BLaER1 (cell line): ENCODE measurements at regions not wholly inside any gene's neighbourhood (a gene's known extent, or its start where the extent isn't known, plus 50 kb on each side); places are given as distances from the start of the nearest gene placed in this dataset.

Experiments used
- H3K27ac ChIP-seq: shearing (Covaris generic); formaldehyde crosslinking; 2 replicates; pipeline ENCODE4 v1.8.1; 2022
- H3K27me3 ChIP-seq: shearing (Covaris generic); formaldehyde crosslinking; 2 replicates; pipeline ENCODE4 v1.8.1; 2022
- H3K36me3 ChIP-seq: shearing (Covaris generic); formaldehyde crosslinking; 2 replicates; pipeline ENCODE4 v1.8.1; 2022
- H3K4me1 ChIP-seq: shearing (Covaris generic); formaldehyde crosslinking; 2 replicates; pipeline ENCODE4 v1.8.1; 2022
- H3K4me2 ChIP-seq: shearing (Covaris generic); formaldehyde crosslinking; 2 replicates; pipeline ENCODE4 v1.8.1; 2022
- H3K4me3 ChIP-seq: shearing (Covaris generic); formaldehyde crosslinking; 2 replicates; pipeline ENCODE4 v1.8.1; 2022
- H3K9ac ChIP-seq: shearing (Covaris generic); formaldehyde crosslinking; 2 replicates; pipeline ENCODE4 v1.8.1; 2022
- H3K9me3 ChIP-seq: shearing (Covaris generic); formaldehyde crosslinking; 2 replicates; pipeline ENCODE4 v1.8.1; 2022
- H4K20me1 ChIP-seq: shearing (Covaris generic); formaldehyde crosslinking; 2 replicates; pipeline ENCODE4 v1.8.1; 2022
- Cebpa-rat ChIP-seq: shearing (Covaris generic); IDR thresholded peaks from 2 replicates; pipeline ENCODE4 v1.8.1; 2022

DNA sequence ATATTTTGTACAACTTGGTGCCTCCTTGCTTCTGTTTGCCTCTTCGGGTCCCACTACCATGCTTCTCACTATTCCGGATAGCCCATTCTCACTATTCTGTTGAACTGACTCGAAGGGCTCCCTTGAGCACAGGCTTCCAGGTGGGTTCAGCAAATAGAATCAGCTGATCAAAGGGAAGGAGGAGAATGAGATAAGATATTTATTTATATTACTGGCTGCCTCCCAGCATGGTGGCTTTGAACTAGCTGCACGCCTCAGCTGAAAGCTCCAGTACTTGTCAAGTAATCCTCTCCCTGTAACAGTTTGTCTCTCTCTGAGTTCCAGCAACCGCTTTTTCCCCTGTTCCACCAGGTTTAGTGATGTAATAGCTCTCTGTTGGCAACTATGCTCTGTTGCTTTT is 187.8 kb upstream of the HNRNPA3 start:
- H3K4me1 ChIP-seq, result no peaks in the 10 kb centered on the region
- no peak overlapping the region for H3K9ac ChIP-seq
- H3K9me3 ChIP-seq, result no peaks in the 10 kb centered on the region
- H3K27ac ChIP-seq, result no peak overlapping the region
- no peaks in the 10 kb centered on the region for H4K20me1 ChIP-seq
- H3K27me3 ChIP-seq, result no peaks in the 10 kb centered on the region
- no peak for TF ChIP-seq Cebpa-rat
- no peaks in the 10 kb centered on the region for H3K36me3 ChIP-seq
- no peak overlapping the region for H3K4me3 ChIP-seq
- no peak overlapping the region for H3K4me2 ChIP-seq

DNA sequence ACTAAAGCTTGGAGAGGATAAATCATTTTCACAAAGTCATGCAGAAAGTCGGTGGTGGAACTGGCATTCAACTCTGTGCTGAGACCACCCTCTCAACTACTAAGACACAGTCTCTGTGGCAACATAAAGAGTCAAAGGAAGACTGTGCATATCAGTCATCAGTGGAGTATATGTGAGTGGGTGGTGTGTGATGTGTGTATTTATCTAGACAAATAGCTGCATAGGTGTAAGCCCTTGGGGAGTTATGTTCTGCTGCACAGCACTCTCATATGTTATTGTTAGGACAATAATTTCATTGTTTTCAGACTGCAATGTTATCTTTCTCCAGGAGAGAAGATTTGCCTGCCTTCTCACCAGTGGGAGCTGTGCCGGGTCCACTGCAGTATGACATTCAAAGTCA is 186.3 kb upstream of the HNRNPA3 start:
- H4K20me1 ChIP-seq, result no peaks in the 10 kb centered on the region
- no peaks in the 10 kb centered on the region for H3K27me3 ChIP-seq
- no peaks in the 10 kb centered on the region for H3K9me3 ChIP-seq
- no peak overlapping the region for H3K4me3 ChIP-seq
- no peak overlapping the region for H3K27ac ChIP-seq
- no peak for TF ChIP-seq Cebpa-rat
- no peak overlapping the region for H3K4me2 ChIP-seq
- H3K36me3 ChIP-seq, result no peaks in the 10 kb centered on the region
- H3K9ac ChIP-seq, result no peak overlapping the region
- H3K4me1 ChIP-seq, result no peaks in the 10 kb centered on the region

DNA sequence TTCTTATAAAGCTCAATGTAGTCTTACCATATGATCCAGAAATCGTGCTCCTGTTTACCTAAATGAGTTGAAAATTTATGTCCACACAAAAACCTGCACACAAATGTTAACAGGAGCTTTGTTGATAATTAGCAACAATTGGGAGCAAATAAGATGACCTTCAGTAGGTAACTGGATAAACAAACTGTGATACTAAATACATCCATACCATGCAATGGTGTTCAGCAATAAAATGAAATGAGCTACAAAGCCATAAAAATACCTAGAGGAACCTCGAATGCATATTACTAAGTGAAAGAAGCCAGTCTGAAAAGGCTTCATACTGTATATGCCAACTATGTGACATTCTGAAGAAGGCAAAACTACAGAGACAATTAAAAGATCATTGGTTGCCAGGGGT is 185.6 kb upstream of the HNRNPA3 start:
- H3K4me1 ChIP-seq, result no peaks in the 10 kb centered on the region
- no peak for TF ChIP-seq Cebpa-rat
- no peaks in the 10 kb centered on the region for H4K20me1 ChIP-seq
- H3K27me3 ChIP-seq, result no peaks in the 10 kb centered on the region
- no peak overlapping the region for H3K27ac ChIP-seq
- H3K36me3 ChIP-seq, result no peaks in the 10 kb centered on the region
- H3K4me3 ChIP-seq, result no peak overlapping the region
- H3K4me2 ChIP-seq, result no peak overlapping the region
- no peaks in the 10 kb centered on the region for H3K9me3 ChIP-seq
- H3K9ac ChIP-seq, result no peak overlapping the region

DNA sequence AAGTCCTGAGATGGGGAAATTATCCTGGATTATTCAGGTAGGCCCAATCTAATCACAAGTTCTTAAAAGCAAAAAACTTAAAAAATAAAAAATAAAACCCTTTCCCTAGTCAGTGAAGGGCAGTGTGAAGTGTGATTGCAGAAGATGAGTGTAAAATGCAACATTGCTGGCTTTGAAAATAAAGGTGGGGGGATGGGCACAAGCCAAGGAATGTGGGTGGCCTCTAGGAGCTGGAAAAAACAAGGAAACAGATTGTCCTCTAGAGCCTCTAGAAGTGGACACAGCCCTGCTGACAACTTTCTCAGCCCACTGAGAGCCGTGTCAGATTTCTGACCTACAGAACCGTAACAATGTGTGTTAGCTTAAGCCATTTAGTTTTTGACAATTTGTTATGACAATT is 184.3 kb upstream of the HNRNPA3 start:
- H3K9me3 ChIP-seq, result no peaks in the 10 kb centered on the region
- no peaks in the 10 kb centered on the region for H4K20me1 ChIP-seq
- no peak overlapping the region for H3K9ac ChIP-seq
- H3K4me3 ChIP-seq, result no peak overlapping the region
- H3K27me3 ChIP-seq, result no peaks in the 10 kb centered on the region
- H3K4me1 ChIP-seq, result no peaks in the 10 kb centered on the region
- H3K36me3 ChIP-seq, result no peaks in the 10 kb centered on the region
- no peak for TF ChIP-seq Cebpa-rat
- no peak overlapping the region for H3K27ac ChIP-seq
- no peak overlapping the region for H3K4me2 ChIP-seq

DNA sequence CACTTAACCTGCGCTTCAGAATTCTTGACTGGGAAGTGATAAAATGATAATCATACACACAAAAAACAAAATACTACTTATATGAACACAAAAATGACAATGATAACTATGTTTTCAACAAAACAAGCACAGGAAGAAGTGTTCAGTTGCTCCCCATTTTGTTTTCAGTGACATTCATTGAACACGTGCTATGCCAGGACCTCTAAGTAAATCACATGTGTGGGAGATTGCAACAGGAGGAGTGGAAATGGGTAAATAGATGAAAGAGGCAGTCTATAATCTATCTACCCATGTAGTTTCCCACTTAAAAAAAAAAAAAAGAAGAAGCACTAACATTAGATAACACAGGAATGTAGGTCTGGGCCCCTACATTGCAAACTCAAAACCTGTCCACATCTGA is 183.5 kb upstream of the HNRNPA3 start:
- Histone ChIP-seq H3K4me1 (no peaks in the 10 kb centered on the region), H3K36me3 (no peaks in the 10 kb centered on the region), H4K20me1 (no peaks in the 10 kb centered on the region), H3K9me3 (no peaks in the 10 kb centered on the region), H3K27ac (no peak overlapping the region), H3K27me3 (no peaks in the 10 kb centered on the region), H3K4me2 (no peak overlapping the region), H3K4me3 (no peak overlapping the region), H3K9ac (no peak overlapping the region)
- no peak for TF ChIP-seq Cebpa-rat

DNA sequence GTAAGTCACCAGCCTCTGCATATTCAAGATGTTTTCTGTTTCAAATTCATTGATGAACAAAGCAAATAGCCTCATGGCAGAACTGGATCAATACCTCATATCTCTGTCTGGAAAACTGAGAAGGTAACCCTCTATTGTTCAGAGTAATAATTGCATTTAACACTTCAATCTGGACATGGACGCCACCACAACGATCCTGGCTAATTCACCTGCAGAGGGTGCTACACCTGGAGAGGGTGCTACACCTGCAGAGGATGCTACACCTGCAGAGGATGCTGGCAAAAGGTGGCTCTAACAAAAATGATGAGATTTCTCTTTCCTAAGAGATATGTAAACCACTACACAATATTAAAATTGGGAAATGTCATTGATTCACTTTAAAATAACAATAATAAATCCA is 183.1 kb upstream of the HNRNPA3 start:
- no peaks in the 10 kb centered on the region for H3K4me1 ChIP-seq
- no peak overlapping the region for H3K27ac ChIP-seq
- H3K36me3 ChIP-seq, result no peaks in the 10 kb centered on the region
- no peak overlapping the region for H3K4me3 ChIP-seq
- H3K9me3 ChIP-seq, result no peaks in the 10 kb centered on the region
- H3K27me3 ChIP-seq, result no peaks in the 10 kb centered on the region
- no peak overlapping the region for H3K4me2 ChIP-seq
- no peaks in the 10 kb centered on the region for H4K20me1 ChIP-seq
- H3K9ac ChIP-seq, result no peak overlapping the region
- no peak for TF ChIP-seq Cebpa-rat

DNA sequence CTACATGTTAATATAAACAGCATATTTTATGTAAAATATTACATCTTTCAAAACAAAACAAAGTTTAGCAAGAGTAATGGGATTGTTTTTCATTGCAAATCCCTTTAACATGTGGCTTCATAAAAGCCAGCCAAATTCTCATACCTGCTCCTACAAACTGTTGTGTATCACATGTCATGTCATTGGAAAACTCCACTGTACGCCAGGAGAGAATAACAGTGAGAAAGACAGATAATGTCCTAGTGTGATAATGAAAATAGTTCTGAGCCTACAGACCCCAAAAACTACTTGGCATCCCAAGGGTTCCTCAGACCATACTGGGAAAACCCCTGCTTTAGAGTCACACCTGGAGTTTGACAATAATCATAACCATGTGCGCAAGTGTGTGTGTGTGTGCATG is 182.7 kb upstream of the HNRNPA3 start:
- H4K20me1 ChIP-seq, result no peaks in the 10 kb centered on the region
- no peak for TF ChIP-seq Cebpa-rat
- H3K4me2 ChIP-seq, result no peak overlapping the region

DNA sequence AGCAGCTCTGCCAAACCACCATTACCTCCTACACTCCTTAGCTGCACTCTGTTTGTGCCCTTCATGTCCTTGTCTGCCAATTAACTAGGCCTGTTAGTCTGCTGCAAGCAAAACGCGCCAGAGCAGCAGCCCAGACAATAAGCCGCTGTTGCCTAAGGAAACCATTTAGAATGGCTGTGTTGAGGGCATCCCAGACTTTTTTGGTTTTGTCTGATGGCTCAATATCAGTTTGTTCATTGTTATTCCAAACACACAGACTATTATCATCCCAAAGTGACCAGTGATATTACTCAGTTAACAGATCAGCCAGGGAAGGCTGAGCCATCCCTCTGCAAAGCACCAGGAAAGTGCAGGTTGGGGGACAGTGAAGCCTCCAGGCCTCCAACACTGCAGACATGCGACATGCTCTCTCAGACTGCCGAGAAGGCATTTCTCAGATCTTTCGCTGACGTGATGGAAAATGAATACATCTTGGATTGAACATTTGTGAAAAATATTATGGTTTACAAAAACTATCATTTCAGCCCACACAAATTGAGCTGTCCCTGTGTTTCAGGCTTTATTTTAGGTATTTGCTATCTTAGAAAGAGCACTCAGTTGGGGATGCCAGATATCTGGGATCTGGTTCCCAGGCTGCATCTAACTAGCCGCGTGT is 182.0 kb upstream of the HNRNPA3 start:
- no peak for TF ChIP-seq Cebpa-rat
- Histone ChIP-seq H3K36me3 (no peaks in the 10 kb centered on the region), H3K4me3 (no peak overlapping the region), H3K4me1 (no peaks in the 10 kb centered on the region), H3K27ac (no peak overlapping the region), H3K27me3 (no peaks in the 10 kb centered on the region), H4K20me1 (no peaks in the 10 kb centered on the region), H3K9ac (no peak overlapping the region), H3K4me2 (no peak overlapping the region), H3K9me3 (no peaks in the 10 kb centered on the region)

More for the DNA sequence above, 182.7 kb upstream of the HNRNPA3 start:
- Histone ChIP-seq H3K9ac (no peak overlapping the region), H3K4me3 (no peak overlapping the region), H3K27me3 (no peaks in the 10 kb centered on the region), H3K36me3 (no peaks in the 10 kb centered on the region), H3K4me1 (no peaks in the 10 kb centered on the region), H3K27ac (no peak overlapping the region), H3K9me3 (no peaks in the 10 kb centered on the region)

DNA sequence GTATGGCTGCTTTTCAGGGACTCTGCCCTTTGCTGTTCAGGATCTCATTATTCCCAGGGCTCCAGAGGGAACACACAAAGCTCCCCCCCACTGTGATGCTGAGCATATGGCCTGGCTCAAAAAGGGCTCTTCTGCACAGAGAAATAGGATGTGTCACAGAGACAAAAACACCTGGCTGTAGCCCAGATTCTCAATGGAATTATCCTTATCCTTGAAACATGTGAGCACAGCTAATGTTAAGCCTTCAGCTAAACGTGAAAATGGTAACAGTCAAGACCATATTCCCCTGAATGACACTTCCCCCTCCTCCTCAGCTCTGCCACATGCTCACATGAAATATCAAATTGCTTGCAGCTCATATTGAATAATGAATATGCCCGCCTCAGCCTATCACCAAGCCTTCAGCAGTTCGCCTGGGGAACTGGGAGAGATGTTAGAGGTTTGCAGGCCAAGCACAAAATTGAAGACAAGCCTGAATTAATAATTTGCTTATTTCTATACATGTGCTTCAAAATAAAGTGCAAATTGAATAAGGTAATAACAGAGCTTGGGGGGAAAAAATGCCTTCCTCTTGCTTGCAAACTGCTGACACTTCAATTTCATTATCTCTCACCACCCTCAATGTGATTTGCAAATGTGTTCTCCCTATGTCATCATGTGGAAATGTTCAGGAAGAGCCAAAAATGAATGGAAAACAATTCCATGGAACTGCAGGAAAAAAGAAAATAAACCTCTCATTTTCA is 181.0 kb upstream of the HNRNPA3 start:
- no peak for TF ChIP-seq Cebpa-rat
- Histone ChIP-seq H3K36me3 (no peaks in the 10 kb centered on the region), H3K27me3 (no peaks in the 10 kb centered on the region), H3K27ac (no peak overlapping the region), H3K4me1 (no peaks in the 10 kb centered on the region), H3K4me2 (no peak overlapping the region), H3K9ac (no peak overlapping the region), H3K9me3 (no peaks in the 10 kb centered on the region), H3K4me3 (no peak overlapping the region), H4K20me1 (no peaks in the 10 kb centered on the region)

DNA sequence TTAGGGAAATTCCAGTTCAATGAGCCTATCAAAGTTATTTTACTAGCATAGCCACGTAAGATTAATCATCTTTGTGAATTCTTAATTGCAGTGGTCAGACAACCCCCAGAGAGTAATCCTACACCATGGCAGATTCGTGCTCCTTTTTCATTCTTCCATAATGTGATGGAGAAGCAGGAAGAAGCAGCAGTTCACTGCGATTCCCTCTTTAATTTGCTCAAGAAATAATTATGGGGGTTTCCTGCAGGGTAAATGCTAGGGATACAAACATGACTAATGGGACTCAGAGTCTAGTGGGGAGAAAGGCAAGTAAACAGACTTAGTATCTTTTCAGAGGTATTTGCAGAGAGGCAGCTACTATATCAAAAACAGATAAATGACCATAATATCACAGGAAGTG is 175.8 kb upstream of the HNRNPA3 start:
- H3K36me3 ChIP-seq, result no peaks in the 10 kb centered on the region
- H3K4me1 ChIP-seq, result no peaks in the 10 kb centered on the region
- H3K4me2 ChIP-seq, result no peak overlapping the region
- no peaks in the 10 kb centered on the region for H3K27me3 ChIP-seq
- TF ChIP-seq Cebpa-rat, result no peak
- no peaks in the 10 kb centered on the region for H4K20me1 ChIP-seq
- H3K9ac ChIP-seq, result no peak overlapping the region
- H3K4me3 ChIP-seq, result no peak overlapping the region
- H3K9me3 ChIP-seq, result no peaks in the 10 kb centered on the region
- no peak overlapping the region for H3K27ac ChIP-seq

DNA sequence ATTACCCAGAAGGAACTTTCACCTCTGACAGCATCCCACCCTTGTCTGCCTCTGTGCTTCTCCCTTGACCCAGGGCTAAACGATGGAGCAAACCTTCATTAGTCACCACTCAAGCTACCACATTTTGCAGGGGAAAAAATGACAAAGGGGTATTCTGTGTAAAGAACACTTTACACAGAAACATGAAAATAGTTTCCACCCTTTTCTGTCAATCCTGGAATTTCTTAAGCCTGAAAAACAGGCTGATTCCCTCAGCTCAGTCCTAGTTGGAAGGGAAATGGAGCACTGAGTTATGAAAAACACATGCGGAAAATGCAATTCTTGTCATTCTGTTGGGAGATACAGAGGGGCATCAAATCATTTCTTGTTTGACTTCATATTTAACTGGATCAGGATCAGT is 175.0 kb upstream of the HNRNPA3 start:
- H3K27me3 ChIP-seq, result no peaks in the 10 kb centered on the region
- no peaks in the 10 kb centered on the region for H4K20me1 ChIP-seq
- H3K9ac ChIP-seq, result no peak overlapping the region
- H3K4me2 ChIP-seq, result no peak overlapping the region
- no peak for TF ChIP-seq Cebpa-rat
- no peaks in the 10 kb centered on the region for H3K36me3 ChIP-seq
- no peaks in the 10 kb centered on the region for H3K9me3 ChIP-seq
- no peak overlapping the region for H3K27ac ChIP-seq
- no peak overlapping the region for H3K4me3 ChIP-seq
- no peaks in the 10 kb centered on the region for H3K4me1 ChIP-seq
